C4-2B (cell line): ENCODE measurements at regions not wholly inside any gene's neighbourhood (a gene's known extent, or its start where the extent isn't known, plus 50 kb on each side); places are given as distances from the start of the nearest gene placed in this dataset.

Experiments used
- H3K27ac ChIP-seq: fragments of 450-650 bp; 2 replicates; pipeline ENCODE4 v1.5.1; 2017
- ZFX ChIP-seq: fragments of 450-650 bp; IDR thresholded peaks from 2 replicates; pipeline ENCODE4 v1.6.1; 2017
- TF ChIP-seq, protein P1 (sequence below): fragments of 450-650 bp; conservative IDR thresholded peaks from 2 replicates; pipeline ENCODE4 v1.5.1; 2017; ENCODE audit warnings: mild to moderate bottlenecking

DNA sequence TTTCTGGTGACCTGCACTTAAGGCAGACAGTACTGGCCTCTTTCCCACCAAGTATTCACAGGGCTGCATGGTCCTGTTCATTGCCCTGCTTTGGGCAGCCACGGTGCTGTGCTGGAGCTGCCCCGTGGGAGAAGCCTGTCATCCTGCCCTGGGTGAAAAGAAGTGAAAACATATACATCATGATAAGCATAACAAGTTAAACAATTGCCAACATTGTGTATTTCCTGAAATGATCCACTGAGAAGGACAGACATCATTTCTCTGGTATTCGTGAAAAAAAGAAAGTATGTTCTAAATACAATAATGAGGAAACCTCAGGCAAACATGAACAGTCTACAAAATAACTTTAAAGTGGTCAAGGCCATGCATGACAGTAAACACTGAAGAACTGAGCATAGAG, 393.1 kb downstream of the TMEM135 start:
- H3K27ac ChIP-seq = no peak overlapping the region
- no peak for TF ChIP-seq ZFX
- TF ChIP-seq, protein P1, sequence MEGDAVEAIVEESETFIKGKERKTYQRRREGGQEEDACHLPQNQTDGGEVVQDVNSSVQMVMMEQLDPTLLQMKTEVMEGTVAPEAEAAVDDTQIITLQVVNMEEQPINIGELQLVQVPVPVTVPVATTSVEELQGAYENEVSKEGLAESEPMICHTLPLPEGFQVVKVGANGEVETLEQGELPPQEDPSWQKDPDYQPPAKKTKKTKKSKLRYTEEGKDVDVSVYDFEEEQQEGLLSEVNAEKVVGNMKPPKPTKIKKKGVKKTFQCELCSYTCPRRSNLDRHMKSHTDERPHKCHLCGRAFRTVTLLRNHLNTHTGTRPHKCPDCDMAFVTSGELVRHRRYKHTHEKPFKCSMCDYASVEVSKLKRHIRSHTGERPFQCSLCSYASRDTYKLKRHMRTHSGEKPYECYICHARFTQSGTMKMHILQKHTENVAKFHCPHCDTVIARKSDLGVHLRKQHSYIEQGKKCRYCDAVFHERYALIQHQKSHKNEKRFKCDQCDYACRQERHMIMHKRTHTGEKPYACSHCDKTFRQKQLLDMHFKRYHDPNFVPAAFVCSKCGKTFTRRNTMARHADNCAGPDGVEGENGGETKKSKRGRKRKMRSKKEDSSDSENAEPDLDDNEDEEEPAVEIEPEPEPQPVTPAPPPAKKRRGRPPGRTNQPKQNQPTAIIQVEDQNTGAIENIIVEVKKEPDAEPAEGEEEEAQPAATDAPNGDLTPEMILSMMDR = no peak

DNA sequence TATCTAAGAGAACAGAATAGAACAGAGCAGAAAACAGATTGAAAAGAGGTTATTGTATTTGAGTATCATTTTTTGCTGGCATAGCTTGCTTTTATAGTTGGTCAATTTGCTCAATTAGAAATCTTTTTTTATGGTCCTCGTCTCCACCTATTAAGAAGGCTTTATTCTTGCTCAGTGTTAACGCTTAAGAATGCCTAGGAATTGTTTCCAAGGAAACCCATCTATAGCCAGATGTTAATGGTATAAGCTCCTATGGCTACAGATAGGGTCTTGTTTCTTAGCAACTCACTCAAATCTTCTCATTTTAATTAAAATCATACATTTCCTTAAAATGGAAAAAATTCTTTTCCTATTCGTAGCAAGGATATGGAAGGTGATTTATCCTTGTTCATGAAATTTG, 392.3 kb downstream of the TMEM135 start:
- TF ChIP-seq, protein P1 = no peak
- TF ChIP-seq ZFX = no peak
- H3K27ac ChIP-seq = no peak overlapping the region

DNA sequence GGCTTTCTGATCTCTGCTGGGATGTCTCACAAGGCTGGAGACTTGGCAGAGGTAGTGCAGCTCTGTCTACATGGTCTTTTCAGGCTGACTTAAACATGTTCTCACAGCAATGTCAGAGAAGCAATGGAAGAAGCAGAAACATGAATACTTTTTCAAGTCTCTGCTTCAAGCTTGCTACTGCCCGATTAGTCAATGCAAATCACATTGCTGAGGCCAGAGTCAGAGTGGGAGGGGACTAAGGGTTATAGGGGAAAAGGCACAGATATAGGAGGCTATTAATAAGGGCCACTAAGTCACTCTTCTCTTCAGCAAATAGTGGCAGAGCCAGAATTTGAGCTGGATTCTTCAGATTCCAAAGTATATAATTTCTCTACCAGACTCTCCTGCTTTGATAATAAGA, 390.5 kb downstream of the TMEM135 start:
- TF ChIP-seq, protein P1 = no peak
- TF ChIP-seq ZFX = no peak
- no peak overlapping the region for H3K27ac ChIP-seq

DNA sequence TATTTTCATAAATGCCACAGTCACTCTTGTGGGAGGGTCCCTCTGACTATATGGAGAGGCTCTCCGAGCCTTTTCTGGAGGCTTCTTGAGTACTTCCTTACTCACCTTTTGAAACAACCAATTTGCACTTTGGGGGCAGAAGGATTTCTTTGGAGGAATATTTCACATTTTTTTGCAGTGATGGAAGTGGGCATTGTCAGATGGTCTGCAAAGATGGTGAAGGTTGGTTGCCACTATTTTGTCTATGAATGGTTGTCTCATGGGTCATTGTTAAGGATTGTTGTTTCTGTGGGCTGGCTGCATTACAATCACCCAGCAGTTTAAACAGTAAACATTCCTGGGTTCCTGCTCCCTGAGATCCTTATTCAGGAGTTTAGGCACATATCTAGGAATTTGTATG, 388.2 kb downstream of the TMEM135 start:
- no peak overlapping the region for H3K27ac ChIP-seq
- TF ChIP-seq ZFX = no peak
- TF ChIP-seq, protein P1 = no peak

DNA sequence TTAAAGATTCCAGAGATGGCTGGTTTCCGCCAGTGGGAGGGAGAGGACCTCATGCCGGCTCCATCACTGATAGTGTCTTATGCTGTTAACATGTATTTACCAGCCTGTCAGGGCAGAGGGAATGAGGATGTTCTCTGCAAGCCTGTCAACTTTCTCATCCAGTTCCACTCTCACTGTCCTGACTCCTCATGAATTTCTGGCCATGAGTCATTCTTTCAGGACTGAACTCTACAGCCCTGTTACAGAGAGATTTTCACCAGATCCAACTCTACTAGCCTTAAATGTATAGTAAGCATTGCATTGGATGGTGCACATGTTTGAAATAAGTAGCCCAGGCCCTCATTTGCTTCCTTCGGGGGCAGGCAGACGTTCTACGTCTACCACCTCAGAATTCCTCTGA, 387.7 kb downstream of the TMEM135 start:
- no peak for TF ChIP-seq ZFX
- TF ChIP-seq, protein P1 = no peak
- H3K27ac ChIP-seq = no peak overlapping the region

DNA sequence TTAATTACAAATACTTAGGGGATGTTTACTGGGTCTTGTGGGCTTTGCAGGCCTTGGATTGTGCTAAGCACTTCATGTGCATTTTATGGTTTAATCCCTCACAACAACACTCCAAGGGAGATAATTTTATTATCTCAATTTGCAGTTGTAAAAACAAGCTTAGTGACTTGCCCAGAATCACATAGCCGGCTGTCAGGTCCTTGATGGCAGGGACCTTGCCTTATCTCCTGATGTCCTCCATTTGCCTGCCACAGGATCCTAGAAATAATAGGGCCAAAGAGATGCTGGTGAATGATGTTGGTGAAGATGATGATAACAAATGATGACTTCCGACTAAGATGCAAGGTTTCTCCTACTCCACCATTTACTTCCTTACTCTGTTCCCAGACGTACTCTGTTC, 385.4 kb downstream of the TMEM135 start:
- H3K27ac ChIP-seq = no peak overlapping the region
- TF ChIP-seq, protein P1 = no peak
- TF ChIP-seq ZFX = no peak

DNA sequence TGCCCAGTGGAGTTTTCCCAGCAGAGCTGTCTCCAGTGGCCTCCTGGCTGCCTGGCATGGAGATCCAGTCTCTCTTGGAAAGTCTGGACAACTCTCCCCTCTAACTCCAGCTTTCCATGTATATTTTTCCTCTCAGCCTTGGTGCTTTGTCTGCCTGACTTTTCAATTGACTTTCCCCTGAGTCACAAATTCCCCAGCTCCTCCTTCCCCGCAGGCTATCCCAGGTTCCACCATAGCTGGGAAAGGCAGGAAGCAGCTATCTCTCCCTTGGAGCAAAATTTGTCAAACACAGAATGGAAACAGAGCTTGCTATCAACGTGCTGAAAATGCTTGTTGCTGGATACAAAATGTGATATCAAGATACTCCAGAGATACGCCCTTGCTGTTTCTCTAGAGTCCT, 384.8 kb downstream of the TMEM135 start:
- H3K27ac ChIP-seq = no peak overlapping the region
- TF ChIP-seq ZFX = no peak
- TF ChIP-seq, protein P1 = no peak
